Subcutaneous abdominal adipose tissue (tissue), 5 donors: ENCODE measurements at regions not wholly inside any gene's neighbourhood (a gene's known extent, or its start where the extent isn't known, plus 50 kb on each side); places are given as distances from the start of the nearest gene placed in this dataset.

Experiments
- H3K27ac ChIP-seq: one replicate; pipeline ENCODE4 v1.7.0; 2013; ENCODE audit warnings: low read depth, mild to moderate bottlenecking, inconsistent platforms, low read length, moderate library complexity
- H3K27me3 ChIP-seq, 5 donors: one replicate each; pipeline ENCODE4 v1.7.0; 2013; ENCODE audit warnings: low read length in 5 of 5, inconsistent platforms in 1 of 5; ENCODE audit not compliant: control insufficient read depth in 5 of 5, insufficient read depth in 4 of 5
- H3K36me3 ChIP-seq, 5 donors: one replicate each; pipeline ENCODE4 v1.7.0; 2013; ENCODE audit warnings: low read length in 5 of 5; ENCODE audit not compliant: control insufficient read depth in 5 of 5, insufficient read depth in 5 of 5
- H3K4me1 ChIP-seq, 5 donors: one replicate each; pipeline ENCODE4 v1.7.0; 2013; ENCODE audit warnings: low read length in 5 of 5, mild to moderate bottlenecking in 3 of 5, moderate library complexity in 1 of 5; ENCODE audit not compliant: control insufficient read depth in 5 of 5, insufficient read depth in 5 of 5
- H3K4me3 ChIP-seq, 5 donors: one replicate each; pipeline ENCODE4 v1.7.0; 2013; ENCODE audit warnings: low read length in 5 of 5, low read depth in 1 of 5
- H3K9ac ChIP-seq, 5 donors: one replicate each; pipeline ENCODE4 v1.7.0; 2013; ENCODE audit warnings: low read length in 5 of 5, mild to moderate bottlenecking in 4 of 5, moderate library complexity in 3 of 5
- H3K9me3 ChIP-seq, 5 donors: one replicate each; pipeline ENCODE4 v1.7.0; 2013; ENCODE audit warnings: low read length in 5 of 5; ENCODE audit not compliant: control insufficient read depth in 5 of 5
- donor health status: healthy.
- donor health status: healthy.
- donor health status: healthy.
- donor health status: healthy.
- donor health status: healthy.

- no peaks in the 10 kb centered on the region for H3K27me3 ChIP-seq
- H3K36me3 ChIP-seq = no peaks in the 10 kb centered on the region
- H3K27ac ChIP-seq = no peak overlapping the region
- no peak overlapping the region for H3K4me3 ChIP-seq
- no peak overlapping the region for H3K9ac ChIP-seq
- no peaks in the 10 kb centered on the region for H3K4me1 ChIP-seq
- peaks cover 0 to 10% (median 3%) of the 10 kb centered on the region in 5 donors for H3K9me3 ChIP-seq
Observed at GRCh38 chr10:105409370-105409769, 768.3 kb downstream of the SORCS3 start.

DNA sequence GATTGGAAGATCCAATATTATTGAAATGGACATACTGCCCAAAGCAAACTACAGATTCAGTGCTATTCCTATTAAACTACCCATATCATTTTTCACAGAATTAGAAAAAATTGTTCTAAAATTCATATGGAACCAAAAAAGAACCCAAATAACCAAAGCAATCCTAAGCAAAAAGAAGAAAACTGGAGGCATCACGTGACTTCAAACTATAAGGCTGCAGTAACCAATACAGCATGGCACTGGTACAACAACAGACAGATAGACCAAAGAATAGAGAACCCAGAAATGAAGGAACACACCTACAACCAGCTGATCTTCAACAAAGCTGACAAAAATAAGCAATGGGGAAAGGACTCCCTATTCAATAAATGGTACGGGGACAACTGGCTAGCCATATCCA lies 765.4 kb downstream of the SORCS3 start:
- no peak overlapping the region for H3K27ac ChIP-seq
- H3K4me1 ChIP-seq = no peaks in the 10 kb centered on the region
- no peaks in the 10 kb centered on the region for H3K27me3 ChIP-seq
- no peak overlapping the region for H3K9ac ChIP-seq
- no peaks in the 10 kb centered on the region for H3K36me3 ChIP-seq
- H3K9me3 ChIP-seq = peaks cover 0 to 8% (median 3%) of the 10 kb centered on the region in 5 donors
- no peak overlapping the region for H3K4me3 ChIP-seq

DNA sequence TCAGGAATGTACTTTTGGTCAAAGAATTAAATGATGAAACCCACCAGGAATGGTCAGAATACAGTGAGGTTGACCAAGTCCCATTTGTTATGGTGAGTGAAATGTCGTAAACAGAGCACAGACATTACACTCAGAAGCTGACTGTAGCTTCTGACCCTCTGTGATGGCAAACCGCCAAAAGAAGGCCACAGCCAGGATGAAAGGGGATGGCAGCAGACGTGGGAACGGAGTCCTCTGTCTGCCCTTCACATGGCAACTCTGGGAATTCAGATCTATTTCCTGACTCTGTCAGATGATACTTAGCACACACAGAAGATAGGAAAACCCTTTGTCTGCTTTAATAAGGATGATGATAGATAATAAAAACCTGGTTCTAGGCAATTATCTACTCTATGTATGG lies 757.1 kb downstream of the SORCS3 start:
- H3K27ac ChIP-seq = no peak overlapping the region
- H3K9ac ChIP-seq = no peak overlapping the region
- no peaks in the 10 kb centered on the region for H3K27me3 ChIP-seq
- peaks cover 0 to under 1% (median 0%) of the 10 kb centered on the region in 5 donors for H3K9me3 ChIP-seq
- H3K4me1 ChIP-seq = no peaks in the 10 kb centered on the region
- no peak overlapping the region for H3K4me3 ChIP-seq
- no peaks in the 10 kb centered on the region for H3K36me3 ChIP-seq

DNA sequence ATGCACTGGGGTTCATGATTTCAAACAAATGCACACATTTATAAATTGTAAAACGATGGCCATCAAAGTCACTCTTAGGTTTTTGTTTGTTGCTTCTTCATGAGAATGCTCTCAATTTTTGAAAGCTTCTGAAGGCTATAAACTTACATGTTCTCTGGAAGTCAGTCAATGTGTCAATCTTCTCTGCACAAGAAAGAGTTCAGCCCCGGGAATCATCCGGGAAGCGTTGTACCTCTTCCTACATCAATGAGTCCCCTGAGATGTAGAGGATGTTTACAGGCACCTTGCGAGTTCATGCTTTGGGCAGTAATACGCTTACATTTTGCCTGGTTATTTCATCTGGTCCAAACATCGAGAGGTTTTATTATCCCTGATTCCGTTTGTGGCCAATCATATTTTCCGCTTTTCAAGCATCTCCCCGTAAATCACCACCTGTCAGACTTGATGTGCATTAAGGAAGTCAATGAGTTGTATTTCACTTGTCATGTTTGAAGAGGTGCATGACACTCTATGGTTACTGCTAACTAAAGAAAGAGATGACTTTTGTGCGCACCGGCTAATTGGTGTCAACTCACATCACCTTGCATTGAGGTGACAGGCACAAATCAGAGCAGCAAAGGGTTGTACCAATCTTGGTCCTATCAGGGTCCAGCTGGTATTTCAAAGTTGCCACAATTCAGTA lies 750.7 kb downstream of the SORCS3 start:
- no peak overlapping the region for H3K9ac ChIP-seq
- H3K36me3 ChIP-seq = no peaks in the 10 kb centered on the region
- H3K9me3 ChIP-seq = peaks cover 0 to 6% (median 0%) of the 10 kb centered on the region in 5 donors
- no peak overlapping the region for H3K27ac ChIP-seq
- H3K27me3 ChIP-seq = no peaks in the 10 kb centered on the region
- no peak overlapping the region for H3K4me3 ChIP-seq
- no peaks in the 10 kb centered on the region for H3K4me1 ChIP-seq

GRCh38 chr10:105387971-105388370 lies 746.9 kb downstream of the SORCS3 start:
- Histone ChIP-seq H3K9ac (no peak overlapping the region), H3K9me3 (peaks cover 0 to 3% (median 0%) of the 10 kb centered on the region in 5 donors), H3K27ac (no peak overlapping the region), H3K4me1 (no peaks in the 10 kb centered on the region), H3K27me3 (no peaks in the 10 kb centered on the region), H3K36me3 (no peaks in the 10 kb centered on the region), H3K4me3 (no peak overlapping the region)

DNA sequence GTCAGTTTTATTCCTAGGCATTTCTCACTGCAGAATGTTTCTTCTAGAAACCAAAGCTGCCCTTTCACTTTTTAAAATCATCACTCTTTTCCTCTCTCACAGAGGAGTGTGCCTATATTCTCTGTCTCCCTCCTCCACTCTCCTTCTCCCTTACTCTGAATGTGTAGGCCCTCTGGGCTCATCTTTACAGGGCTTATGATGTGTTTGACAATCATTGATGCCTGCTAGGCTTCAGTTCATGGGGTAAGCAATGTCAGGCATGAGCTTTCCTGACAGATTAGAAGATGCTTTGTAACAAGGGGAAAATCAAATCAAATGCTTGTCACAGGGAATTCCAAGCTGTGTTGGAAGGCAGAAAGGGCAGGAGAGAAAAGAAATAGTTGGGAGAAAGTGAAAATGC lies 742.9 kb downstream of the SORCS3 start:
- no peaks in the 10 kb centered on the region for H3K9me3 ChIP-seq
- H3K27me3 ChIP-seq = no peaks in the 10 kb centered on the region
- H3K36me3 ChIP-seq = no peaks in the 10 kb centered on the region
- H3K4me1 ChIP-seq = no peaks in the 10 kb centered on the region
- no peak overlapping the region for H3K27ac ChIP-seq
- no peak overlapping the region for H3K9ac ChIP-seq
- no peak overlapping the region for H3K4me3 ChIP-seq

GRCh38 chr10:105370692-105371091 lies 729.6 kb downstream of the SORCS3 start:
- Histone ChIP-seq H3K27ac (no peak overlapping the region), H3K36me3 (no peaks in the 10 kb centered on the region), H3K4me1 (no peaks in the 10 kb centered on the region), H3K4me3 (no peak overlapping the region), H3K9ac (no peak overlapping the region), H3K27me3 (no peaks in the 10 kb centered on the region), H3K9me3 (peaks cover 0 to 4% (median 0%) of the 10 kb centered on the region in 5 donors)

- H3K36me3 ChIP-seq = no peaks in the 10 kb centered on the region
- no peak overlapping the region for H3K9ac ChIP-seq
- no peaks in the 10 kb centered on the region for H3K4me1 ChIP-seq
- H3K4me3 ChIP-seq = no peak overlapping the region
- H3K27ac ChIP-seq = no peak overlapping the region
- H3K9me3 ChIP-seq = peaks cover 0 to 4% (median 0%) of the 10 kb centered on the region in 5 donors
- H3K27me3 ChIP-seq = no peaks in the 10 kb centered on the region
Observed at GRCh38 chr10:105359708-105360107, 718.6 kb downstream of the SORCS3 start.

DNA sequence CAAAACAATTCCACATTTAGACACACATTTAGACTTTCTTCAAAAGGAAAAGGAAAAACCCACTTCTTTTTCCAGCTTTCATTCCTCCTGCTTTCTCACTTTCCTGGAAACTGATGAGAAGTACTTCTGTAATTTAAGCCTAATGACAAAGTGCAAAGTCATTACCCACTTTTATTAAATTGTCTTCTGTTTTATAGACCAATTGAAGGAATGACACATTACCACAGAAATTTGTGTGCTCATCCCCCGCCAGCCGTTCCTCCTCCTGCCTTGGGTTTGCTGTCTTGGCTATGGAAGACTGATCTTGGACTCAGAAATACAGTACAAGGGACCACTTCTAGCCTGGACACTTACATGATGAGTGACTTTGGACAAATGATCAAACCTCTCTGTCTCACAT lies 717.8 kb downstream of the SORCS3 start:
- Histone ChIP-seq H3K9me3 (peaks cover 0 to 5% (median 0%) of the 10 kb centered on the region in 5 donors), H3K36me3 (no peaks in the 10 kb centered on the region), H3K4me1 (no peaks in the 10 kb centered on the region)

GRCh38 chr10:105356626-105357025 lies 715.5 kb downstream of the SORCS3 start:
- no peaks in the 10 kb centered on the region for H3K4me1 ChIP-seq
- H3K9me3 ChIP-seq = peaks cover 0 to 5% (median 0%) of the 10 kb centered on the region in 5 donors
- no peak overlapping the region for H3K4me3 ChIP-seq
- no peaks in the 10 kb centered on the region for H3K36me3 ChIP-seq
- no peak overlapping the region for H3K9ac ChIP-seq
- H3K27ac ChIP-seq = no peak overlapping the region
- H3K27me3 ChIP-seq = no peaks in the 10 kb centered on the region

More for the DNA sequence above, 717.8 kb downstream of the SORCS3 start:
- H3K27ac ChIP-seq = no peak overlapping the region
- H3K9ac ChIP-seq = no peak overlapping the region
- no peak overlapping the region for H3K4me3 ChIP-seq
- H3K27me3 ChIP-seq = no peaks in the 10 kb centered on the region
